PC-9 (cell line): ENCODE measurements at regions not wholly inside any gene's neighbourhood (a gene's known extent, or its start where the extent isn't known, plus 50 kb on each side); places are given as distances from the start of the nearest gene placed in this dataset.

ENCODE experiments used
- BruUV-seq: library from RNA; stranded (reverse); fragments of 400-500 nt; replicated peaks from 2 replicates; lab custom pipeline; 2021; lab: Mats Ljungman, UMichigan
- CTCF ChIA-PET: fragments of 300-600 bp; sonication (Branson Sonifier 250); formaldehyde crosslinking; loops from one replicate; lab custom pipeline; 2022; ENCODE audit warnings: antibody characterized with exemption; lab: Charles Lee
- POLR2A ChIA-PET: fragments of 300-600 bp; sonication (Branson Sonifier 250); formaldehyde crosslinking; loops from one replicate; lab custom pipeline; 2022; ENCODE audit warnings: antibody characterized with exemption; ENCODE audit not compliant: unreplicated experiment; lab: Charles Lee
- DNase-seq, 2 experiments: peaks; one replicate each; pipeline versions ENCODE4 v3.0.0 to v3.0.0-alpha.2; 2015 to 2022; ENCODE audit warnings: mixed read lengths in 1 of 2
- H2AFZ ChIP-seq: fragments of 200-600 bp; sonication (generic); 2 replicates; pipeline ENCODE4 v1.8.1; 2017; ENCODE audit warnings: antibody characterized with exemption
- H3F3A ChIP-seq: fragments of 200-600 bp; sonication (generic); 2 replicates; pipeline ENCODE4 v1.8.1; 2017; ENCODE audit warnings: antibody characterized with exemption, mild to moderate bottlenecking, low read depth; ENCODE audit not compliant: insufficient read depth
- H3K27ac ChIP-seq: fragments of 200-600 bp; sonication (generic); 2 replicates; pipeline ENCODE4 v1.6.1; 2016; ENCODE audit warnings: mixed run types
- H3K27me3 ChIP-seq: fragments of 200-600 bp; sonication (generic); 2 replicates; pipeline ENCODE4 v1.6.1; 2016; ENCODE audit warnings: low read depth, mixed run types; ENCODE audit not compliant: insufficient read depth
- H3K36me3 ChIP-seq: fragments of 200-600 bp; sonication (generic); 2 replicates; pipeline ENCODE4 v1.6.1; 2016; ENCODE audit warnings: low read depth, mixed run types
- H3K4me1 ChIP-seq: fragments of 200-600 bp; sonication (generic); replicated peaks from 2 replicates; pipeline ENCODE4 v1.6.1; 2016; ENCODE audit warnings: mixed run types; ENCODE audit not compliant: insufficient read depth
- H3K4me2 ChIP-seq: fragments of 200-600 bp; sonication (generic); 2 replicates; pipeline ENCODE4 v1.6.1; 2017; ENCODE audit warnings: mixed run types
- H3K4me3 ChIP-seq: fragments of 200-600 bp; sonication (generic); 2 replicates; pipeline ENCODE4 v1.6.1; 2016; ENCODE audit warnings: mixed run types
- H3K79me2 ChIP-seq: fragments of 200-600 bp; sonication (generic); 2 replicates; pipeline ENCODE4 v1.6.1; 2017; ENCODE audit warnings: low read depth, mixed run types
- H3K9me2 ChIP-seq: fragments of 200-600 bp; sonication (generic); 2 replicates; pipeline ENCODE4 v1.8.1; 2017; ENCODE audit warnings: mild to moderate bottlenecking; ENCODE audit not compliant: insufficient read depth
- H3K9me3 ChIP-seq: fragments of 200-600 bp; sonication (generic); 2 replicates; pipeline ENCODE4 v1.8.1; 2016; ENCODE audit warnings: low read depth; ENCODE audit not compliant: insufficient read depth
- H4K20me1 ChIP-seq: fragments of 200-600 bp; sonication (generic); 2 replicates; pipeline ENCODE4 v1.8.1; 2017; ENCODE audit not compliant: insufficient read depth
- CTCF ChIP-seq: fragments of 200-600 bp; sonication (generic); conservative IDR thresholded peaks from 2 replicates; pipeline ENCODE4 v1.6.1; 2017; ENCODE audit warnings: mixed run types, antibody characterized with exemption, mild to moderate bottlenecking, moderate library complexity
- EZH2 ChIP-seq: fragments of 200-600 bp; sonication (generic); IDR thresholded peaks from 2 replicates; pipeline ENCODE4 v1.8.0; 2017; ENCODE audit warnings: antibody characterized with exemption, low read depth
- intact Hi-C: fragments of 100-400 bp; cut with micrococcal nuclease; formaldehyde crosslinking; loops from one replicate; pipeline ENCODE4 v1.10.0; 2022; ENCODE audit not compliant: unreplicated experiment

- no peak overlapping the region for H3K27ac ChIP-seq
- H4K20me1 ChIP-seq = no peaks in the 10 kb centered on the region
- BruUV-seq = no TSS peak
- POLR2A ChIA-PET = no interaction called here
- no peak overlapping the region for H3K4me3 ChIP-seq
- H3F3A ChIP-seq = no peaks in the 10 kb centered on the region
- H3K4me1 ChIP-seq = no peaks in the 10 kb centered on the region
- DNase-seq = no peak
- no peaks in the 10 kb centered on the region for H3K27me3 ChIP-seq
- no peaks in the 10 kb centered on the region for H3K36me3 ChIP-seq
- H3K9me2 ChIP-seq = no peaks in the 10 kb centered on the region
- TF ChIP-seq EZH2 = no peak
- no peak for TF ChIP-seq CTCF
- no peak overlapping the region for H3K4me2 ChIP-seq
- CTCF ChIA-PET = no interaction called here
- no peaks in the 10 kb centered on the region for H3K79me2 ChIP-seq
- H2AFZ ChIP-seq = no peak overlapping the region
- H3K9me3 ChIP-seq = no peaks in the 10 kb centered on the region
- intact Hi-C loops = no loop called here
Measured at GRCh38 chr4:83174844-83175414, 60.4 kb upstream of the PLAC8 start.

DNA sequence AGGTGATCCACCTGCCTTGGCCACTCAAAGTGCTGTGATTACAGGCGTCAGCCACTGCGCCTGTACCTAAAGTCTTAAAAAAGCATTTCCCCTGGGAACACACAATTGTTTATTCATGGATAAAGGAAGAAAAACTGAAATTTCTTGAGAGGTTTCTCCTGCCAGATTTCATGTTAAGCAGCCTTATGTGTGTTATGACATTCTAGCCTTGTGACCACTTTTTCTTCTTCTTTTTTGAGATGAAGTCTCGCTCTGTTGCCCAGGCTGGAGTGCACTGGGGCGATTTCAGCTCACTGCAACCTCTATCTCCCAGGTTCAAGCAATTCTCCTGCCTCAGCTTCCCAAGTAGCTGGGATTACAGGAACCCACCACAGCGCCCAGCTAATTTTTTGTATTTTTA is 57.8 kb upstream of the PLAC8 start:
- DNase-seq = no peak
- H3K79me2 ChIP-seq = no peaks in the 10 kb centered on the region
- H3K4me3 ChIP-seq = no peak overlapping the region
- no TSS peak for BruUV-seq
- no peak for TF ChIP-seq EZH2
- TF ChIP-seq CTCF = no peak
- H3K9me2 ChIP-seq = no peaks in the 10 kb centered on the region
- CTCF ChIA-PET = no interaction called here
- no peaks in the 10 kb centered on the region for H3K27me3 ChIP-seq
- no peaks in the 10 kb centered on the region for H4K20me1 ChIP-seq
- intact Hi-C loops = no loop called here
- H3K4me1 ChIP-seq = no peaks in the 10 kb centered on the region
- H3K27ac ChIP-seq = no peak overlapping the region
- H2AFZ ChIP-seq = no peak overlapping the region
- no peak overlapping the region for H3K4me2 ChIP-seq
- POLR2A ChIA-PET = no interaction called here
- no peaks in the 10 kb centered on the region for H3K9me3 ChIP-seq
- H3F3A ChIP-seq = no peaks in the 10 kb centered on the region
- H3K36me3 ChIP-seq = no peaks in the 10 kb centered on the region

- Histone ChIP-seq H3K4me2 (no peak overlapping the region), H3F3A (no peaks in the 10 kb centered on the region), H3K4me1 (no peaks in the 10 kb centered on the region), H3K79me2 (no peaks in the 10 kb centered on the region), H3K27me3 (no peaks in the 10 kb centered on the region), H3K9me3 (no peaks in the 10 kb centered on the region), H4K20me1 (no peaks in the 10 kb centered on the region), H2AFZ (no peak overlapping the region), H3K36me3 (no peaks in the 10 kb centered on the region), H3K27ac (no peak overlapping the region), H3K4me3 (no peak overlapping the region), H3K9me2 (no peaks in the 10 kb centered on the region)
- no peak for DNase-seq
- ChIA-PET CTCF (no interaction called here), POLR2A (no interaction called here)
- TF ChIP-seq EZH2 = no peak
- intact Hi-C loops = no loop called here
- no TSS peak for BruUV-seq
Measured at GRCh38 chr4:83171436-83172039, 57.0 kb upstream of the PLAC8 start.

DNA sequence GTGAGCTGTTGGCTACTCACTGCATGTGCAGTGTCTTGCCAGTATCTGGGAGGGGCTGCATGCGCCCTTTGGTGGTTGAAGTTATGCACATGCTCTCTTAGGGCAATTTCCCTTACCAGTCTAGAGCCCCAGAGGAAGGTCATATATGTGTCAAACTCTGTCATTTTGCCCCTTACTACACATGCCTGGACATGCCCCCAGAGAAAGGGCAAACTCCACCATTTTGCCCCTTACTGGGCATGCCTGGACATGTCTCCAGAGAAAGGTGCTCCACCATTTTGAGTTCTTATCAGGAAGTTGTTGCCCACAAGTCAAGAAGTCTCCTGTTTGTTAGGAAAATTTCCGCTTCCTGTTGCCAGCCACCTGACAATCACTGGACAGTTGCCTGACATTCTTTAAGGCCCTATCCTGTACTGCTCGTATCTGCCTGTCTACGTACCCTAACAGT is 56.4 kb upstream of the PLAC8 start:
- ChIA-PET CTCF (no interaction called here), POLR2A (no interaction called here)
- BruUV-seq = no TSS peak

More for the DNA sequence above, 56.4 kb upstream of the PLAC8 start:
- no peak overlapping the region for H2AFZ ChIP-seq
- H3F3A ChIP-seq = no peaks in the 10 kb centered on the region
- no peaks in the 10 kb centered on the region for H3K36me3 ChIP-seq
- no peaks in the 10 kb centered on the region for H3K9me2 ChIP-seq
- TF ChIP-seq CTCF = no peak
- TF ChIP-seq EZH2 = no peak
- no peaks in the 10 kb centered on the region for H3K27me3 ChIP-seq
- no peaks in the 10 kb centered on the region for H3K9me3 ChIP-seq
- intact Hi-C loops = no loop called here
- no peaks in the 10 kb centered on the region for H3K4me1 ChIP-seq
- H3K79me2 ChIP-seq = no peaks in the 10 kb centered on the region
- H3K4me3 ChIP-seq = no peak overlapping the region
- H4K20me1 ChIP-seq = no peaks in the 10 kb centered on the region
- H3K4me2 ChIP-seq = no peak overlapping the region
- no peak overlapping the region for H3K27ac ChIP-seq
- no peak for DNase-seq
